Activated T-helper 1 cell treated with anti-CD3 and anti-CD28 coated beads, Interleukin-12 subunit alpha, Interleukin-12 subunit beta, Interleukin-2, Interleukin-4 antibody, amounts not matched to agents 30 ng/mL and 10 ng/mL and 1 ng/mL, durations not matched to agents 14 hours and 24 hours and 36 hours (primary cell): ENCODE measurements at regions not wholly inside any gene's neighbourhood (a gene's known extent, or its start where the extent isn't known, plus 50 kb on each side); places are given as distances from the start of the nearest gene placed in this dataset.

ENCODE experiments used
- DNase-seq: peaks from one replicate; pipeline ENCODE4 v3.0.0; 2021; ENCODE audit warnings: low spot score
- H3K27ac Mint-ChIP-seq: one replicate; pipeline ENCODE4 v1.8.0; 2021; ENCODE audit warnings: mild to moderate bottlenecking, mixed read lengths
- H3K27me3 Mint-ChIP-seq: one replicate; pipeline ENCODE4 v1.8.0; 2022; ENCODE audit warnings: mild to moderate bottlenecking, moderate library complexity, mixed read lengths; ENCODE audit not compliant: insufficient read depth
- H3K36me3 Mint-ChIP-seq: one replicate; pipeline ENCODE4 v1.8.0; 2021; ENCODE audit warnings: low read depth, mixed read lengths
- H3K4me1 Mint-ChIP-seq: one replicate; pipeline ENCODE4 v1.8.0; 2021; ENCODE audit warnings: low read depth, mixed read lengths
- H3K4me3 Mint-ChIP-seq: one replicate; pipeline ENCODE4 v1.8.0; 2021; ENCODE audit warnings: mild to moderate bottlenecking, moderate library complexity, mixed read lengths
- H3K9me3 Mint-ChIP-seq: one replicate; pipeline ENCODE4 v1.8.0; 2021; ENCODE audit warnings: mixed read lengths
- intact Hi-C: fragments of 100-400 bp; cut with micrococcal nuclease; formaldehyde crosslinking; loops from one replicate; pipeline ENCODE4 v1.15.1; 2024

- H3K4me1 Mint-ChIP-seq: no peaks in the 10 kb centered on the region
- H3K9me3 Mint-ChIP-seq: no peaks in the 10 kb centered on the region
- H3K27ac Mint-ChIP-seq: no peak overlapping the region
- intact Hi-C loops: no loop called here
- no peak overlapping the region for H3K4me3 Mint-ChIP-seq
- H3K27me3 Mint-ChIP-seq: peaks cover 2% of the 10 kb centered on the region
- no peak for DNase-seq
- peaks cover 1% of the 10 kb centered on the region for H3K36me3 Mint-ChIP-seq
Observed at GRCh38 chr7:7129381-7129780, 53.0 kb upstream of the C1GALT1 start.

- no peak overlapping the region for H3K4me3 Mint-ChIP-seq
- peaks cover 6% of the 10 kb centered on the region for H3K9me3 Mint-ChIP-seq
- DNase-seq: no peak
- no peaks in the 10 kb centered on the region for H3K4me1 Mint-ChIP-seq
- intact Hi-C loops: no loop called here
- no peak overlapping the region for H3K27ac Mint-ChIP-seq
- H3K36me3 Mint-ChIP-seq: peaks cover 1% of the 10 kb centered on the region
- H3K27me3 Mint-ChIP-seq: peaks cover 2% of the 10 kb centered on the region
Observed at GRCh38 chr7:7131273-7131672, 51.1 kb upstream of the C1GALT1 start.
